ENCODE measurements at regions not wholly inside any gene's neighbourhood (a gene's known extent, or its start where the extent isn't known, plus 50 kb on each side); places are given as distances from the start of the nearest gene placed in this dataset.

DNA sequence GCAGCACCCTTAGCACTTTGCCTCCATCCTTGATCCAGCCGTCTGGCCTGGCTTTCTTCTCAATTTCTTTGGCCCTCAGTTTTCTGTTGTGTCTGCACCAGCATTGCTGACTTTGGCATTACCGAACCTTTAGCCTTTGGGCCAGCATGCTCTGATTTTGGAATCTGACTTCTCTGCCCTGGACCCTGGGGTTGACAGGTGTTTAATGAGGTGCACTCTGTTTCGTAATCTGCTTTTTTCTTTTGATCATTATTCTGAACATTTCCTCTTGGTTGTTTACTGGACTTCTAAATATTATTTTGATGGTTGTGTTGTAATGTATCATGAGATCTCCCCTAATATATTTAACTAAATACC lies 71.5 kb upstream of the ENPP6 start:
- peaks cover 16 to 17% of the 10 kb centered on the region in 2 experiments for H3K4me1 Mint-ChIP-seq

More for the DNA sequence above, 71.5 kb upstream of the ENPP6 start:
- H3K4me3 Mint-ChIP-seq, result no peak overlapping the region
- Histone ChIP-seq H3K4ac (ENCODE audit: low read depth, low read length) (no peak overlapping the region), H4K20me1 (ENCODE audit: control insufficient read depth, insufficient read depth, insufficient read length) (no peaks in the 10 kb centered on the region), H4K91ac (ENCODE audit: insufficient read length, low read depth, low read length) (no peak overlapping the region), H2BK20ac (ENCODE audit: low read depth, low read length, poor library complexity, severe bottlenecking) (no peak overlapping the region), H2BK15ac (ENCODE audit: low read depth, low read length) (no peak overlapping the region), H3K4me1 (ENCODE audit: insufficient read depth, low read length) (no peaks in the 10 kb centered on the region), H3K23ac (ENCODE audit: insufficient read length, low read depth, low read length) (no peak overlapping the region), H3K79me2 (ENCODE audit: insufficient read depth, low read length) (no peaks in the 10 kb centered on the region), H2AFZ (ENCODE audit: low read length) (no peak overlapping the region), H3K27ac (ENCODE audit: insufficient read length, low read depth, low read length) (no peak overlapping the region), H4K8ac (replicated peaks; ENCODE audit: insufficient read length, low read depth, low read length) (no peak overlapping the region), H2AK5ac (ENCODE audit: insufficient read length, low read length) (no peak overlapping the region), H2BK12ac (ENCODE audit: insufficient read length, low read depth, low read length) (no peak overlapping the region), H4K5ac (ENCODE audit: insufficient read length, low read depth, low read length) (no peak overlapping the region), H3K23me2 (ENCODE audit: insufficient read length, low read depth, low read length, poor library complexity, severe bottlenecking) (no peaks in the 10 kb centered on the region), H3K9ac (ENCODE audit: extremely low read depth, insufficient read length, low read length) (no peak overlapping the region), H3K4me2 (ENCODE audit: insufficient read depth, insufficient read length, low read length) (no peak overlapping the region), H3K9me3 (ENCODE audit: control insufficient read depth, low read depth, low read length) (no peaks in the 10 kb centered on the region), H2BK5ac (ENCODE audit: insufficient read length, low read length) (no peak overlapping the region), H3T11ph (ENCODE audit: low read length) (no peak overlapping the region), H3K56ac (ENCODE audit: insufficient read length, low read depth, low read length) (no peak overlapping the region), H2BK120ac (ENCODE audit: low read depth, low read length, poor library complexity, severe bottlenecking) (no peak overlapping the region), H3K27me3 (ENCODE audit: insufficient read depth, low read length) (no peaks in the 10 kb centered on the region), H3K79me1 (ENCODE audit: insufficient read depth, low read depth, low read length, poor library complexity, severe bottlenecking) (no peaks in the 10 kb centered on the region), H3K14ac (ENCODE audit: insufficient read depth, low read length) (no peak overlapping the region), H3K18ac (ENCODE audit: insufficient read length, low read depth, low read length) (no peak overlapping the region)
- H3K36me3 Mint-ChIP-seq (ENCODE audit: insufficient read depth in 1 of 3, low read depth in 3 of 3), result no peaks in the 10 kb centered on the region
- no CpG with 5 or more reads among the region's 3 CpGs for WGBS (ENCODE audit: extremely low coverage, insufficient read length, low lambda C conversion rate)
- TF ChIP-seq, protein P1, sequence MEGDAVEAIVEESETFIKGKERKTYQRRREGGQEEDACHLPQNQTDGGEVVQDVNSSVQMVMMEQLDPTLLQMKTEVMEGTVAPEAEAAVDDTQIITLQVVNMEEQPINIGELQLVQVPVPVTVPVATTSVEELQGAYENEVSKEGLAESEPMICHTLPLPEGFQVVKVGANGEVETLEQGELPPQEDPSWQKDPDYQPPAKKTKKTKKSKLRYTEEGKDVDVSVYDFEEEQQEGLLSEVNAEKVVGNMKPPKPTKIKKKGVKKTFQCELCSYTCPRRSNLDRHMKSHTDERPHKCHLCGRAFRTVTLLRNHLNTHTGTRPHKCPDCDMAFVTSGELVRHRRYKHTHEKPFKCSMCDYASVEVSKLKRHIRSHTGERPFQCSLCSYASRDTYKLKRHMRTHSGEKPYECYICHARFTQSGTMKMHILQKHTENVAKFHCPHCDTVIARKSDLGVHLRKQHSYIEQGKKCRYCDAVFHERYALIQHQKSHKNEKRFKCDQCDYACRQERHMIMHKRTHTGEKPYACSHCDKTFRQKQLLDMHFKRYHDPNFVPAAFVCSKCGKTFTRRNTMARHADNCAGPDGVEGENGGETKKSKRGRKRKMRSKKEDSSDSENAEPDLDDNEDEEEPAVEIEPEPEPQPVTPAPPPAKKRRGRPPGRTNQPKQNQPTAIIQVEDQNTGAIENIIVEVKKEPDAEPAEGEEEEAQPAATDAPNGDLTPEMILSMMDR (conservative IDR thresholded peaks at IDR 0.05), result no peak
- H3K9me3 Mint-ChIP-seq, result no peaks in the 10 kb centered on the region
- no peak for DNase-seq
- H3K27ac Mint-ChIP-seq, result no peak overlapping the region
- H3K27me3 Mint-ChIP-seq (ENCODE audit: low read depth), result no peaks in the 10 kb centered on the region
